MCF 10A (cell line): ENCODE measurements at regions not wholly inside any gene's neighbourhood (a gene's known extent, or its start where the extent isn't known, plus 50 kb on each side); places are given as distances from the start of the nearest gene placed in this dataset.

Experiments
- BruUV-seq: library from RNA; stranded (reverse); fragments of 400-500 nt; replicated peaks from 2 replicates; lab custom pipeline; 2021; lab: Mats Ljungman, UMichigan
- CTCF ChIA-PET: fragments of 300-600 bp; sonication (Branson Sonifier 250); formaldehyde crosslinking; extraction: SDS; loops from one replicate; lab custom pipeline; 2021; ENCODE audit warnings: antibody characterized with exemption, inconsistent platforms; lab: Yijun Ruan, JAX
- POLR2A ChIA-PET: fragments of 300-600, 350-650 bp; sonication (Branson Sonifier 250); formaldehyde crosslinking; extraction: SDS; loops from one replicate; lab custom pipeline; 2020; ENCODE audit warnings: antibody characterized with exemption, inconsistent platforms; lab: Yijun Ruan, JAX
- DNase-seq: peaks from one replicate; pipeline ENCODE4 v3.0.0-alpha.2; 2018; ENCODE audit not compliant: unreplicated experiment
- H3K27ac Mint-ChIP-seq: one replicate; pipeline ENCODE4 v1.8.0; 2022; ENCODE audit warnings: mild to moderate bottlenecking, low read depth, mixed read lengths; ENCODE audit not compliant: unreplicated experiment
- H3K27me3 Mint-ChIP-seq: one replicate; pipeline ENCODE4 v1.8.0; 2022; ENCODE audit warnings: mixed read lengths; ENCODE audit not compliant: insufficient read depth, unreplicated experiment
- H3K36me3 Mint-ChIP-seq: one replicate; pipeline ENCODE4 v1.8.0; 2022; ENCODE audit warnings: mild to moderate bottlenecking, moderate library complexity, mixed read lengths; ENCODE audit not compliant: insufficient read depth, unreplicated experiment
- H3K4me1 Mint-ChIP-seq: one replicate; pipeline ENCODE4 v1.8.0; 2022; ENCODE audit warnings: mixed read lengths; ENCODE audit not compliant: insufficient read depth, unreplicated experiment
- H3K4me3 Mint-ChIP-seq: one replicate; pipeline ENCODE4 v1.8.0; 2022; ENCODE audit warnings: mild to moderate bottlenecking, moderate library complexity, mixed read lengths; ENCODE audit not compliant: unreplicated experiment
- H3K9me3 Mint-ChIP-seq: one replicate; pipeline ENCODE4 v1.8.0; 2022; ENCODE audit warnings: mixed read lengths; ENCODE audit not compliant: unreplicated experiment
- CTCF ChIP-seq: fragments of 200-600 bp; IDR thresholded peaks from one replicate; pipeline ENCODE4 v1.8.0; 2022; ENCODE audit warnings: antibody characterized with exemption, mild to moderate bottlenecking; ENCODE audit not compliant: unreplicated experiment
- intact Hi-C: fragments of 100-400 bp; cut with micrococcal nuclease; formaldehyde crosslinking; loops from 2 replicates; pipeline ENCODE4 v1.14.1; 2022

GRCh38 chr2:186330050-186330449, 156.0 kb upstream of the ZC3H15 start:
- CTCF ChIA-PET: interaction anchor here (0.7 kb wide), 1 partner anchor 13 kb away, joined by 5 read pairs; no protein-coding TSS in a partner anchor
- Mint-ChIP-seq H3K4me1 (peaks cover 7% of the 10 kb centered on the region), H3K36me3 (peaks cover 6% of the 10 kb centered on the region), H3K9me3 (peaks cover 8% of the 10 kb centered on the region), H3K27ac (no peak overlapping the region), H3K27me3 (no peaks in the 10 kb centered on the region), H3K4me3 (no peak overlapping the region)
- POLR2A ChIA-PET: interaction anchor here (0.6 kb wide), 1 partner anchor 92 kb away, joined by 3 read pairs; no protein-coding TSS in a partner anchor
- DNase-seq: no peak
- no peak for TF ChIP-seq CTCF
- intact Hi-C loops: no loop called here
- no TSS peak for BruUV-seq

GRCh38 chr2:186339716-186340115, 146.3 kb upstream of the ZC3H15 start:
- intact Hi-C loops: no loop called here
- no peaks in the 10 kb centered on the region for H3K36me3 Mint-ChIP-seq
- H3K9me3 Mint-ChIP-seq: peaks cover 3% of the 10 kb centered on the region
- H3K4me1 Mint-ChIP-seq: no peaks in the 10 kb centered on the region
- no peaks in the 10 kb centered on the region for H3K27me3 Mint-ChIP-seq
- no peak overlapping the region for H3K4me3 Mint-ChIP-seq
- ChIA-PET POLR2A (no interaction called here), CTCF (interaction anchor here (0.6 kb wide), 1 partner anchor 929 kb away, joined by 3 read pairs; no protein-coding TSS in a partner anchor)
- DNase-seq: no peak
- BruUV-seq: no TSS peak
- no peak for TF ChIP-seq CTCF
- no peak overlapping the region for H3K27ac Mint-ChIP-seq

GRCh38 chr2:186342029-186342428, 144.0 kb upstream of the ZC3H15 start:
- no peaks in the 10 kb centered on the region for H3K4me1 Mint-ChIP-seq
- no peak overlapping the region for H3K27ac Mint-ChIP-seq
- no peaks in the 10 kb centered on the region for H3K36me3 Mint-ChIP-seq
- ChIA-PET POLR2A (no interaction called here), CTCF (no interaction called here)
- H3K4me3 Mint-ChIP-seq: no peak overlapping the region
- intact Hi-C loops: no loop called here
- H3K27me3 Mint-ChIP-seq: no peaks in the 10 kb centered on the region
- BruUV-seq: no TSS peak
- no peak for DNase-seq
- no peaks in the 10 kb centered on the region for H3K9me3 Mint-ChIP-seq
- TF ChIP-seq CTCF: no peak

- no peaks in the 10 kb centered on the region for H3K27me3 Mint-ChIP-seq
- no peaks in the 10 kb centered on the region for H3K9me3 Mint-ChIP-seq
- no peak overlapping the region for H3K27ac Mint-ChIP-seq
- CTCF ChIA-PET: no interaction called here
- no peak overlapping the region for H3K4me3 Mint-ChIP-seq
- no peaks in the 10 kb centered on the region for H3K36me3 Mint-ChIP-seq
- POLR2A ChIA-PET: interaction anchor here (1.1 kb wide), 1 partner anchor 140 kb away, joined by 8 read pairs; the partner anchor contains the start of gene ZC3H15
- intact Hi-C loops: no loop called here
- TF ChIP-seq CTCF: no peak
- DNase-seq: no peak
- H3K4me1 Mint-ChIP-seq: peaks cover 15% of the 10 kb centered on the region
- BruUV-seq: no TSS peak
Measured at GRCh38 chr2:186345745-186346144, 140.3 kb upstream of the ZC3H15 start.
